Sciatic nerve (tissue), 2 donors: ENCODE measurements at regions not wholly inside any gene's neighbourhood (a gene's known extent, or its start where the extent isn't known, plus 50 kb on each side); places are given as distances from the start of the nearest gene placed in this dataset.
A peak's percentile ranks its signal among the peaks of the same experiment; 100 is the strongest.

ENCODE experiments used
- ATAC-seq: fragments of 200-7000 bp; cut with Tn5 transposase; one replicate; pipeline ENCODE4 v1.9.1; 2020; ENCODE audit warnings: mild to moderate bottlenecking, moderate library complexity
- DNase-seq: peaks from one replicate; pipeline ENCODE4 v3.0.0-alpha.2; 2020; ENCODE audit warnings: low spot score
- intact Hi-C: fragments of 100-400 bp; cut with DNase I; formaldehyde crosslinking; loops from one replicate; pipeline ENCODE4 v1.14.2; 2022
- donor health status: DM: no; HTN: no; CAD: no.
- donor health status: DM: no; HTN: no; CAD: no.

GRCh38 chr1:240020871-240021270 lies 70.8 kb upstream of the FMN2 start:
- DNase-seq (no peak), ATAC-seq (no peak)
- intact Hi-C loops = no loop called here

- DNase-seq (no peak), ATAC-seq (no peak)
- intact Hi-C loops = no loop called here
Observed at GRCh38 chr1:240021709-240022108, 70.0 kb upstream of the FMN2 start.

GRCh38 chr1:240027059-240027462 lies 64.6 kb upstream of the FMN2 start:
- peak; percentile 62 for DNase-seq
- peak; percentile 71 for ATAC-seq
- intact Hi-C loops = no loop called here

- DNase-seq (no peak), ATAC-seq (no peak)
- intact Hi-C loops = no loop called here
Observed at GRCh38 chr1:240029418-240029817, 62.3 kb upstream of the FMN2 start.

- intact Hi-C loops = no loop called here
- ATAC-seq (no peak), DNase-seq (no peak)
Observed at GRCh38 chr1:240030236-240030635, 61.4 kb upstream of the FMN2 start.

GRCh38 chr1:240031009-240031408 lies 60.7 kb upstream of the FMN2 start:
- DNase-seq = no peak
- no peak for ATAC-seq
- intact Hi-C loops = no loop called here

DNA sequence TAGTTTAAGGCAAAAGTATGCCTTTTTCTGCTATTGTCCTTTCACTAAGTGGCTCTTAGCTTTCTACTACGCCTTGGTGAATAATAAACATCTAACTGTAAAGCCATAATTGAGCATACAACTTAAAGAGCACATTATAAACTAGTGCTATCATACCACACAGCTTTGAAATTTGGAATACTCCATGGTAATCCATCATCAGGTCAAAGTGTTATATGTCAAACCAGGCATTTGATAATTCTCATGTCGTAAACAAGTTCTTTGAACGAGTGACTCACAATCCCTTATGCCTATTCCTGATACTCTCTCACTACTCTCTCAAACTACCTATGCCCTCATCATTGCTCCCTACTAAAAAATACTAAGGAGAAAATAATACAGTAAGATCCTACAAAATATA lies 60.3 kb upstream of the FMN2 start:
- ATAC-seq (no peak), DNase-seq (no peak)
- intact Hi-C loops = no loop called here

DNA sequence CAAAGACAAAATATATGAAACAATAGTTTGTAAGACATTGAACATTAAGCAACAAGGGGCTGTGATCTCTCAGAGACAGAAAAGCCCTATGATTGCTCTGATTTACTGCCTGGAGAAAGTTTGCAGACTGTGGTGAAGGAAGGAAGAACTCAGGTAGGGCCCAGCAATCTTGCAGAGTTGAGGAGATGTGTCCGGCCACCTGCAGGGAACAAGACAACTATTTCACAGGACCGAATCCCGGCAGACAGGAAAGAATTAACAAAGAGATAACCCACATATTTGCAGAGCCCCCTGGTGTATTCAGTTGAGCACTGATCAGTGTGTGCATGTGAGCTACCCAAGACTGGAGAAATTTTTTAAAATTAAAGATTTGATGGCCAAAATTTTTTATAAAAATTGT lies 58.3 kb upstream of the FMN2 start:
- no peak for DNase-seq
- ATAC-seq = no peak
- intact Hi-C loops = no loop called here

DNA sequence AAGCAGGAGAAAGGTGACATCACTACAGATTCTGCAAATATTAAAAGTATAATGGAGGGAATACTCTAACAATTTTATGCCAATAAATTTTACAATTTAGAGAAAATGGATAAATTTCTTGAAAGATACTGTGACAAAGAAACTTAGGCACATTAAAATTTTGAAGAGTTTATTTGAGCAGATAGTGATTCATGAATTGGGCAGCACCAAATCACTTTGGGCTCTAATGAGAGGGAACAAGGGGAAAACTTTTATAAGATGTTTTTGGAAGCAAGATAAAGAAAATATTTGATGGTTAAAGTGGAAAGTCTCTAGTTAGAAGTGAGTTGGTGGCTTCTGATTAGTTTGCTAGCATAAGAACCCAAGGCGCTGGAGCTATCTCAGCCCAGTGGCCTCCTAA lies 55.2 kb upstream of the FMN2 start:
- ATAC-seq = no peak
- intact Hi-C loops = no loop called here

More for the DNA sequence above, 55.2 kb upstream of the FMN2 start:
- DNase-seq = no peak
